Osteocyte (in vitro differentiated cells): ENCODE measurements at regions not wholly inside any gene's neighbourhood (a gene's known extent, or its start where the extent isn't known, plus 50 kb on each side); places are given as distances from the start of the nearest gene placed in this dataset.

Source experiments
- DNase-seq: peaks from one replicate; pipeline ENCODE4 v3.0.0; 2021; ENCODE audit warnings: mixed read lengths; ENCODE audit not compliant: unreplicated experiment; ENCODE audit errors: extremely low spot score
- H3K27ac Mint-ChIP-seq: one replicate; pipeline ENCODE4 v1.8.0; 2021; ENCODE audit warnings: mild to moderate bottlenecking, mixed read lengths; ENCODE audit not compliant: unreplicated experiment
- H3K27me3 Mint-ChIP-seq: one replicate; pipeline ENCODE4 v1.8.0; 2021; ENCODE audit warnings: mixed read lengths; ENCODE audit not compliant: unreplicated experiment
- H3K36me3 Mint-ChIP-seq: one replicate; pipeline ENCODE4 v1.8.0; 2021; ENCODE audit warnings: mixed read lengths; ENCODE audit not compliant: unreplicated experiment
- H3K4me1 Mint-ChIP-seq: one replicate; pipeline ENCODE4 v1.8.0; 2021; ENCODE audit warnings: mixed read lengths; ENCODE audit not compliant: unreplicated experiment
- H3K4me3 Mint-ChIP-seq: one replicate; pipeline ENCODE4 v1.8.0; 2021; ENCODE audit warnings: mild to moderate bottlenecking, moderate library complexity, mixed read lengths; ENCODE audit not compliant: unreplicated experiment
- H3K9me3 Mint-ChIP-seq: one replicate; pipeline ENCODE4 v1.8.0; 2021; ENCODE audit warnings: mixed read lengths; ENCODE audit not compliant: unreplicated experiment
- CTCF ChIP-seq: fragments of 200-600 bp; sonication (generic); IDR thresholded peaks from 2 replicates; pipeline ENCODE4 v1.5.0; 2021; ENCODE audit warnings: antibody characterized with exemption, mild to moderate bottlenecking, moderate library complexity

GRCh38 chr10:130432850-130433249 is 296.7 kb downstream of the GLRX3 start:
- H3K9me3 Mint-ChIP-seq = peaks cover 59% of the 10 kb centered on the region
- no peak overlapping the region for H3K4me3 Mint-ChIP-seq
- TF ChIP-seq CTCF = no peak
- peak; percentile 65 for DNase-seq
- no peaks in the 10 kb centered on the region for H3K27me3 Mint-ChIP-seq
- H3K36me3 Mint-ChIP-seq = peaks cover 2% of the 10 kb centered on the region
- H3K4me1 Mint-ChIP-seq = no peaks in the 10 kb centered on the region
- no peak overlapping the region for H3K27ac Mint-ChIP-seq

GRCh38 chr10:130434446-130435385 is 298.5 kb downstream of the GLRX3 start:
- peaks cover 2% of the 10 kb centered on the region for H3K36me3 Mint-ChIP-seq
- no peak for TF ChIP-seq CTCF
- no peak overlapping the region for H3K4me3 Mint-ChIP-seq
- H3K4me1 Mint-ChIP-seq = no peaks in the 10 kb centered on the region
- DNase-seq = peak; percentile 62
- H3K27ac Mint-ChIP-seq = no peak overlapping the region
- H3K27me3 Mint-ChIP-seq = no peaks in the 10 kb centered on the region
- H3K9me3 Mint-ChIP-seq = peaks cover 52% of the 10 kb centered on the region

GRCh38 chr10:130435961-130436360 is 299.8 kb downstream of the GLRX3 start:
- peaks cover 53% of the 10 kb centered on the region for H3K9me3 Mint-ChIP-seq
- H3K4me3 Mint-ChIP-seq = no peak overlapping the region
- no peak for DNase-seq
- no peak overlapping the region for H3K27ac Mint-ChIP-seq
- H3K27me3 Mint-ChIP-seq = no peaks in the 10 kb centered on the region
- TF ChIP-seq CTCF = no peak
- no peaks in the 10 kb centered on the region for H3K4me1 Mint-ChIP-seq
- peaks cover 2% of the 10 kb centered on the region for H3K36me3 Mint-ChIP-seq

GRCh38 chr10:130438861-130439260 is 302.7 kb downstream of the GLRX3 start:
- peak; percentile 73 for DNase-seq
- H3K9me3 Mint-ChIP-seq = peaks cover 63% of the 10 kb centered on the region
- H3K27me3 Mint-ChIP-seq = no peaks in the 10 kb centered on the region
- no peaks in the 10 kb centered on the region for H3K4me1 Mint-ChIP-seq
- H3K36me3 Mint-ChIP-seq = no peaks in the 10 kb centered on the region
- no peak for TF ChIP-seq CTCF
- no peak overlapping the region for H3K4me3 Mint-ChIP-seq
- no peak overlapping the region for H3K27ac Mint-ChIP-seq

- peak; percentile 71 for DNase-seq
- Mint-ChIP-seq H3K9me3 (peaks cover 55% of the 10 kb centered on the region), H3K27me3 (no peaks in the 10 kb centered on the region)
Observed at GRCh38 chr10:130439766-130440165, 303.6 kb downstream of the GLRX3 start.

More at GRCh38 chr10:130439766-130440165, 303.6 kb downstream of the GLRX3 start:
- Mint-ChIP-seq H3K36me3 (no peaks in the 10 kb centered on the region), H3K27ac (no peak overlapping the region), H3K4me3 (no peak overlapping the region), H3K4me1 (no peaks in the 10 kb centered on the region)
- no peak for TF ChIP-seq CTCF
